HG03558 (cell line): ENCODE measurements at regions not wholly inside any gene's neighbourhood (a gene's known extent, or its start where the extent isn't known, plus 50 kb on each side); places are given as distances from the start of the nearest gene placed in this dataset.

Source experiments
- ATAC-seq: cut with Tn5 transposase; IDR thresholded peaks from one replicate; pipeline ENCODE4 v1.9.1; 2021; ENCODE audit warnings: moderate number of reproducible peaks; ENCODE audit not compliant: unreplicated experiment; ENCODE audit errors: extremely low read depth

- ATAC-seq = no peak
Measured at GRCh38 chr12:75592638-75593335, 81.4 kb upstream of the KRR1 start.

GRCh38 chr12:75592086-75592485 is 80.7 kb upstream of the KRR1 start:
- ATAC-seq = no peak

- ATAC-seq = no peak
Measured at GRCh38 chr12:75591628-75592027, 80.2 kb upstream of the KRR1 start.

GRCh38 chr12:75589801-75590200 is 78.4 kb upstream of the KRR1 start:
- ATAC-seq = no peak

- no peak for ATAC-seq
Measured at GRCh38 chr12:75587340-75588106, 76.1 kb upstream of the KRR1 start.

GRCh38 chr12:75585330-75585729 is 73.9 kb upstream of the KRR1 start:
- no peak for ATAC-seq

- ATAC-seq = no peak
Measured at GRCh38 chr12:75583355-75583754, 71.9 kb upstream of the KRR1 start.

- ATAC-seq = no peak
Measured at GRCh38 chr12:75581515-75581914, 70.1 kb upstream of the KRR1 start.

GRCh38 chr12:75579552-75579951 is 68.1 kb upstream of the KRR1 start:
- no peak for ATAC-seq

GRCh38 chr12:75578546-75578945 is 67.1 kb upstream of the KRR1 start:
- no peak for ATAC-seq

GRCh38 chr12:75577812-75578211 is 66.4 kb upstream of the KRR1 start:
- no peak for ATAC-seq

GRCh38 chr12:75571656-75572205 is 60.3 kb upstream of the KRR1 start:
- ATAC-seq = no peak

GRCh38 chr12:75571204-75571603 is 59.8 kb upstream of the KRR1 start:
- ATAC-seq = no peak

- no peak for ATAC-seq
Measured at GRCh38 chr12:75568801-75569200, 57.4 kb upstream of the KRR1 start.

- ATAC-seq = no peak
Measured at GRCh38 chr12:75568393-75568792, 57.0 kb upstream of the KRR1 start.

- ATAC-seq = no peak
Measured at GRCh38 chr12:75565795-75566194, 54.4 kb upstream of the KRR1 start.

- ATAC-seq = no peak
Measured at GRCh38 chr12:75564852-75565251, 53.4 kb upstream of the KRR1 start.

- no peak for ATAC-seq
Measured at GRCh38 chr12:75564398-75564797, 53.0 kb upstream of the KRR1 start.

GRCh38 chr12:75563351-75563750 is 51.9 kb upstream of the KRR1 start:
- ATAC-seq = no peak

- no peak for ATAC-seq
Measured at GRCh38 chr12:75561921-75562320, 50.5 kb upstream of the KRR1 start.
